Pancreas (tissue), 10 donors: ENCODE measurements at regions not wholly inside any gene's neighbourhood (a gene's known extent, or its start where the extent isn't known, plus 50 kb on each side); places are given as distances from the start of the nearest gene placed in this dataset.

ENCODE experiments used
- ATAC-seq, 4 donors: fragments of 200-7000 bp; cut with Tn5 transposase; one replicate each; pipeline versions ENCODE4 v1.8.0 to v1.9.1; 2020; ENCODE audit warnings: mild to moderate bottlenecking in 4 of 4, moderate library complexity in 4 of 4
- DNase-seq, 6 donors: peaks; one replicate each; pipeline ENCODE4 v3.0.0-alpha.2; 2020
- FAIRE-seq: peaks from 2 replicates; lab custom pipeline; 2012; peaks lifted over from hg19 to GRCh38; lab: Jason Lieb, UNC
- H3K27ac ChIP-seq, 4 donors: fragments of 200-600 bp; sonication (generic); 1 replicate in 3 of 4; 2 replicates in 1 of 4; pipeline versions ENCODE4 v1.5.0 to v1.8.0; 2020
- H3K27me3 ChIP-seq, 4 donors: fragments of 200-600 bp; one replicate each; pipeline ENCODE4 v1.8.0; 2021
- H3K36me3 ChIP-seq, 3 donors: fragments of 200-600 bp; sonication (generic) in 1 of 3; one replicate each; pipeline versions ENCODE4 v1.5.0 to v1.8.0; 2020 to 2021
- H3K4me1 ChIP-seq, 3 donors: fragments of 200-600 bp; one replicate each; pipeline ENCODE4 v1.8.0; 2021
- H3K4me3 ChIP-seq, 4 donors: fragments of 200-600 bp; sonication (generic) in 2 of 4; one replicate each; pipeline versions ENCODE4 v1.5.0 to v1.8.0; 2020 to 2021
- H3K9me3 ChIP-seq, 4 donors: fragments of 200-600 bp; one replicate each; pipeline ENCODE4 v1.8.0; 2021
- CTCF ChIP-seq, 4 donors: fragments of 200-600 bp; sonication (generic) in 3 of 4; IDR thresholded peaks; one replicate each; pipeline versions ENCODE4 v1.5.0 to v1.8.0; 2021; ENCODE audit warnings: antibody characterized with exemption in 4 of 4
- WGBS, 2 donors: extraction: QIAGEN DNeasy Blood & Tissue Kit; methylation state at CpG; one replicate each; pipeline ENCODE4 v1.1.7; 2013; 5-methylcytosine and 5-hydroxymethylcytosine counted together
- intact Hi-C, 3 donors: fragments of 100-400 bp; cut with DNase I; formaldehyde crosslinking; loops; one replicate each; pipeline versions ENCODE4 v1.11.1 to v1.14.2; 2022
- donor health status: healthy with polysubstance abuse.
- donor health status: DM: no; HTN: no; CAD: no; lungs with moderate emphysema.
- donor health status: DM: no; HTN: no; CAD: no.
- donor health status: control.
- donor health status: control.
- donor health status: Bipolar disorder and iron deficiency.
- donor health status: DM: yes; HTN: yes; CAD: no.
- donor health status: DM: no; HTN: no; CAD: no.
- donor health status: DM: no; HTN: no; CAD: no.
- donor health status: DM: yes; HTN: yes; CAD: no.

- Histone ChIP-seq H3K27ac (no peak overlapping the region), H3K36me3 (no peaks in the 10 kb centered on the region), H3K4me3 (no peak overlapping the region), H3K27me3 (no peaks in the 10 kb centered on the region), H3K9me3 (no peaks in the 10 kb centered on the region), H3K4me1 (no peaks in the 10 kb centered on the region)
- DNase-seq (no peak), ATAC-seq (no peak), FAIRE-seq (no peak)
- intact Hi-C loops: no loop called here
- no peak for TF ChIP-seq CTCF (IDR thresholded peaks at IDR 0.05)
- WGBS, 2 donors: 38 to 62% methylated on average over 2 of the region's 2 CpGs
Measured at GRCh38 chr15:87368511-87368910, 888.0 kb downstream of the NTRK3 start.

GRCh38 chr15:87365186-87365585 is 891.4 kb downstream of the NTRK3 start:
- H3K4me1 ChIP-seq: no peaks in the 10 kb centered on the region
- TF ChIP-seq CTCF (IDR thresholded peaks at IDR 0.05): no peak
- FAIRE-seq (no peak), DNase-seq (no peak), ATAC-seq (no peak)
- no peaks in the 10 kb centered on the region for H3K9me3 ChIP-seq
- WGBS, 2 donors: 30 to 55% methylated on average over 2 of the region's 2 CpGs
- H3K27ac ChIP-seq: no peak overlapping the region
- H3K36me3 ChIP-seq: no peaks in the 10 kb centered on the region
- no peaks in the 10 kb centered on the region for H3K27me3 ChIP-seq
- intact Hi-C loops: no loop called here
- H3K4me3 ChIP-seq: no peak overlapping the region

GRCh38 chr15:87362531-87362930 is 894.0 kb downstream of the NTRK3 start:
- no peak overlapping the region for H3K27ac ChIP-seq
- no peaks in the 10 kb centered on the region for H3K9me3 ChIP-seq
- no peaks in the 10 kb centered on the region for H3K4me1 ChIP-seq
- H3K27me3 ChIP-seq: no peaks in the 10 kb centered on the region
- intact Hi-C loops: no loop called here
- H3K36me3 ChIP-seq: no peaks in the 10 kb centered on the region
- ATAC-seq (no peak), FAIRE-seq (no peak), DNase-seq (no peak)
- no peak for TF ChIP-seq CTCF (IDR thresholded peaks at IDR 0.05)
- 43 to 46% methylated on average over 2 of the region's 2 CpGs for WGBS, 2 donors
- H3K4me3 ChIP-seq: no peak overlapping the region

GRCh38 chr15:87357637-87358313 is 898.8 kb downstream of the NTRK3 start:
- Histone ChIP-seq H3K9me3 (no peaks in the 10 kb centered on the region), H3K27me3 (peaks cover 0 to 5% (median 0%) of the 10 kb centered on the region in 4 donors), H3K4me1 (no peaks in the 10 kb centered on the region), H3K4me3 (no peak overlapping the region), H3K27ac (no peak overlapping the region), H3K36me3 (no peaks in the 10 kb centered on the region)
- ATAC-seq: no peak
- DNase-seq: no peak
- 40 to 54% methylated on average over 3 of the region's 3 CpGs for WGBS, 2 donors
- no peak for FAIRE-seq
- TF ChIP-seq CTCF (IDR thresholded peaks at IDR 0.05): no peak
- intact Hi-C loops: no loop called here

- WGBS, 2 donors: 74 to 82% methylated on average over 1 of the region's 1 CpG
Measured at GRCh38 chr15:87355946-87356345, 900.6 kb downstream of the NTRK3 start.

More at GRCh38 chr15:87355946-87356345, 900.6 kb downstream of the NTRK3 start:
- no peaks in the 10 kb centered on the region for H3K36me3 ChIP-seq
- intact Hi-C loops: no loop called here
- peaks cover 0 to 5% (median 0%) of the 10 kb centered on the region in 4 donors for H3K27me3 ChIP-seq
- TF ChIP-seq CTCF (IDR thresholded peaks at IDR 0.05): no peak
- FAIRE-seq (no peak), DNase-seq (no peak), ATAC-seq (no peak)
- H3K4me1 ChIP-seq: no peaks in the 10 kb centered on the region
- H3K4me3 ChIP-seq: no peak overlapping the region
- H3K9me3 ChIP-seq: no peaks in the 10 kb centered on the region
- no peak overlapping the region for H3K27ac ChIP-seq
